Lung (tissue), 11 donors: ENCODE measurements at regions not wholly inside any gene's neighbourhood (a gene's known extent, or its start where the extent isn't known, plus 50 kb on each side); places are given as distances from the start of the nearest gene placed in this dataset.

Experiments used
- ATAC-seq: fragments of 200-7000 bp; cut with Tn5 transposase; one replicate; pipeline ENCODE4 v1.9.1; 2020; ENCODE audit warnings: moderate number of reproducible peaks; ENCODE audit not compliant: insufficient read depth, low FRiP score
- DNase-seq, 3 donors: peaks; one replicate each; pipeline ENCODE4 v3.0.0-alpha.2; 2013 to 2017
- H3K27ac ChIP-seq, 2 donors: one replicate each; pipeline ENCODE4 v1.5.1; 2013; ENCODE audit warnings: mild to moderate bottlenecking in 2 of 2, moderate library complexity in 2 of 2, control low read depth in 1 of 2, inconsistent platforms in 1 of 2, low read depth in 1 of 2, low read length in 1 of 2
- H3K27me3 ChIP-seq, 3 donors: one replicate each; pipeline ENCODE4 v1.5.1; 2013; ENCODE audit warnings: low read length in 2 of 3; ENCODE audit not compliant: control insufficient read depth in 3 of 3, insufficient read depth in 3 of 3
- H3K36me3 ChIP-seq, 4 donors: one replicate each; pipeline ENCODE4 v1.5.1; 2013; ENCODE audit warnings: low read length in 4 of 4, mild to moderate bottlenecking in 1 of 4, moderate library complexity in 1 of 4; ENCODE audit not compliant: control insufficient read depth in 4 of 4, insufficient read depth in 4 of 4
- H3K4me1 ChIP-seq, 5 donors: one replicate each; pipeline ENCODE4 v1.5.1; 2013; ENCODE audit warnings: low read length in 5 of 5, mild to moderate bottlenecking in 2 of 5, moderate library complexity in 1 of 5; ENCODE audit not compliant: control insufficient read depth in 5 of 5, insufficient read depth in 5 of 5
- H3K4me3 ChIP-seq: one replicate; pipeline ENCODE4 v1.5.1; 2013; ENCODE audit warnings: mild to moderate bottlenecking, control low read depth, moderate library complexity
- H3K9ac ChIP-seq, 2 donors: one replicate each; pipeline ENCODE4 v1.5.1; 2013; ENCODE audit warnings: low read length in 2 of 2, control low read depth in 1 of 2; ENCODE audit not compliant: insufficient read depth in 1 of 2
- H3K9me3 ChIP-seq, 4 donors: one replicate each; pipeline ENCODE4 v1.5.1; 2013; ENCODE audit warnings: low read length in 3 of 4, mild to moderate bottlenecking in 1 of 4, moderate library complexity in 1 of 4; ENCODE audit not compliant: control insufficient read depth in 4 of 4, insufficient read depth in 3 of 4
- WGBS, 2 donors: extraction: QIAGEN DNeasy Blood & Tissue Kit; methylation state at CpG; one replicate each; pipeline ENCODE4 v1.1.7; 2013; 5-methylcytosine and 5-hydroxymethylcytosine counted together
- TF ChIP-seq, protein P1 (sequence below): IDR thresholded peaks from 2 replicates; pipeline ENCODE4 v1.5.1; 2012; ENCODE audit warnings: mild to moderate bottlenecking; ENCODE audit errors: control extremely low read depth, extremely low read depth
- donor health status: control.
- donor health status: control.
- donor health status: Bipolar disorder and iron deficiency.
- donor health status: healthy.
- donor health status: DM: yes; HTN: yes; CAD: no.

DNA sequence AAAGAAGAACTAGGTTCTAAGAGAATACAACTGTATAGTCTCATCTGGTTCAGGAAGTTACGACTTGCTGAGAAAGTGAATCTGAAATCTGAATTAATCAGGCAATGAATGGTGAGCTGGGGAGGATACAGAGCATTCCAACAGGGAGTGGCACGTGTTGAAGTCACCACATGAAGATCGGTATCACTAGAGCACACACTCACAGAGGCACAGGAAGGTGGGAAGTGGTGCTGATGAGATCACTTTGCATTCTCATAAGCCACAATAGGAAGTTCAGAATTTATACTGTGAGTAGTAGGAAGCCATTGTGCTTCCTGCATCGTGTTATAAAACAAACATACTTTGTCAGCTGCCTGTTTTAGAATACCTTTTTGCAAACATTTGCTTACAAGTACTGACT lies 615.0 kb upstream of the DDX18 start:
- no peaks in the 10 kb centered on the region for H3K4me1 ChIP-seq
- 35 to 43% methylated on average over 4 of the region's 4 CpGs for WGBS, 2 donors
- no peaks in the 10 kb centered on the region for H3K27me3 ChIP-seq
- no peaks in the 10 kb centered on the region for H3K9me3 ChIP-seq
- no peak overlapping the region for H3K4me3 ChIP-seq
- H3K36me3 ChIP-seq: no peaks in the 10 kb centered on the region
- DNase-seq (no peak), ATAC-seq (no peak)
- TF ChIP-seq, protein P1, sequence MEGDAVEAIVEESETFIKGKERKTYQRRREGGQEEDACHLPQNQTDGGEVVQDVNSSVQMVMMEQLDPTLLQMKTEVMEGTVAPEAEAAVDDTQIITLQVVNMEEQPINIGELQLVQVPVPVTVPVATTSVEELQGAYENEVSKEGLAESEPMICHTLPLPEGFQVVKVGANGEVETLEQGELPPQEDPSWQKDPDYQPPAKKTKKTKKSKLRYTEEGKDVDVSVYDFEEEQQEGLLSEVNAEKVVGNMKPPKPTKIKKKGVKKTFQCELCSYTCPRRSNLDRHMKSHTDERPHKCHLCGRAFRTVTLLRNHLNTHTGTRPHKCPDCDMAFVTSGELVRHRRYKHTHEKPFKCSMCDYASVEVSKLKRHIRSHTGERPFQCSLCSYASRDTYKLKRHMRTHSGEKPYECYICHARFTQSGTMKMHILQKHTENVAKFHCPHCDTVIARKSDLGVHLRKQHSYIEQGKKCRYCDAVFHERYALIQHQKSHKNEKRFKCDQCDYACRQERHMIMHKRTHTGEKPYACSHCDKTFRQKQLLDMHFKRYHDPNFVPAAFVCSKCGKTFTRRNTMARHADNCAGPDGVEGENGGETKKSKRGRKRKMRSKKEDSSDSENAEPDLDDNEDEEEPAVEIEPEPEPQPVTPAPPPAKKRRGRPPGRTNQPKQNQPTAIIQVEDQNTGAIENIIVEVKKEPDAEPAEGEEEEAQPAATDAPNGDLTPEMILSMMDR: no peak
- no peak overlapping the region for H3K9ac ChIP-seq
- no peak overlapping the region for H3K27ac ChIP-seq

DNA sequence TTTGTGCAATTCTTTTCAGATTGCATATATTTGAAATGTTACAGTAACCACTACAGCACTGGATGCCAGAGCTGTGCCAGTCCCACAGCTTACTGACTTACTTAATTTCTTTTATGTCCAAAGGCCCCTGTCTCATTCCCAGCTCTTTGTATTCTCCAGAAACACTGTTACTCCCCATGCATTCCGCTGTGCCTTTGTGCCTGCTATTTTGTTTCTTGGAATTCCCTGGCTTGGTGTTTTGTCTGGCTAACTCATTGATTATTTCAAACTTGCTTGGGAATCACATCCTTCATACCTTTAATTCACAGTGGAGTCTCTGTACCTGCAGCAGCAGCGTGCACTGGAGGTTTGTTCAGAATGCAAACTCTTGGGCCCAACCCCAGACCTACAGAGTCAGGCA lies 601.9 kb upstream of the DDX18 start:
- no peak for ATAC-seq
- H3K27ac ChIP-seq: no peak overlapping the region
- DNase-seq: no peak
- no peaks in the 10 kb centered on the region for H3K27me3 ChIP-seq
- H3K9ac ChIP-seq: no peak overlapping the region
- H3K4me1 ChIP-seq: no peaks in the 10 kb centered on the region
- no peak overlapping the region for H3K4me3 ChIP-seq
- WGBS, 2 donors: 85% methylated on average over 2 of the region's 2 CpGs
- TF ChIP-seq, protein P1: no peak
- H3K9me3 ChIP-seq: no peaks in the 10 kb centered on the region
- no peaks in the 10 kb centered on the region for H3K36me3 ChIP-seq

DNA sequence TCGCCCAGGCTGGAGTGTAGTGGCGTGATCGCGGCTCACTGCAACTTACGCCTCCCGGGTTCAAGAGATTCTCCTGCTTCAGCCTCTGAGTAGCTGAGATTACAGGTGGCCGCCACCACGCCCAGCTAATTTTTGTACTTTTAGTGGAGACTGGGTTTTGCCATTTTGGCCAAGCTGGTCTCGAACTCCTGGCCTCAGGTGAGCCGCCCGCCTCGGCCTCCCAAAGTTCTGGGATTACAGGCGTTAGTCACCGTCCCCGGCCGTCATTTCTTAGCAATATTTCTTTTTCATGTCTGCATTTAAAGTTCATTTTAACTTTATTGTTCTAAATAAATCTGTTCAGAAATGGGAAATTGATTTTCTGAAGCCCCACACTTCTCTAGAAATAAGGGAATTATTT lies 597.3 kb upstream of the DDX18 start:
- 94 to 97% methylated on average over 16 of the region's 16 CpGs for WGBS, 2 donors
- Histone ChIP-seq H3K4me3 (no peak overlapping the region), H3K36me3 (no peaks in the 10 kb centered on the region), H3K9ac (no peak overlapping the region), H3K4me1 (no peaks in the 10 kb centered on the region), H3K27me3 (no peaks in the 10 kb centered on the region), H3K27ac (no peak overlapping the region), H3K9me3 (no peaks in the 10 kb centered on the region)
- no peak for DNase-seq
- ATAC-seq: no peak
- TF ChIP-seq, protein P1: no peak

GRCh38 chr2:117222809-117223208 lies 591.7 kb upstream of the DDX18 start:
- Histone ChIP-seq H3K9ac (no peak overlapping the region), H3K27me3 (no peaks in the 10 kb centered on the region), H3K4me1 (no peaks in the 10 kb centered on the region), H3K27ac (no peak overlapping the region), H3K4me3 (no peak overlapping the region), H3K36me3 (no peaks in the 10 kb centered on the region), H3K9me3 (no peaks in the 10 kb centered on the region)
- ATAC-seq (no peak), DNase-seq (no peak)
- WGBS, 2 donors: 72 to 77% methylated on average over 1 of the region's 1 CpG
- TF ChIP-seq, protein P1: no peak
